HG03139 (cell line): ENCODE measurements at regions not wholly inside any gene's neighbourhood (a gene's known extent, or its start where the extent isn't known, plus 50 kb on each side); places are given as distances from the start of the nearest gene placed in this dataset.
"Not testable (repeated sequence)": the region's sequence is repeated elsewhere in the genome, so short reads cannot be mapped to it uniquely, and the experiment has no call there.

ENCODE experiments used
- ATAC-seq: cut with Tn5 transposase; IDR thresholded peaks from one replicate; pipeline ENCODE4 v1.9.1; 2021; ENCODE audit not compliant: unreplicated experiment

- no peak for ATAC-seq
Observed at GRCh38 chr2:193199322-193199721, 1004.6 kb upstream of the TMEFF2 start.

- ATAC-seq: no peak
Observed at GRCh38 chr2:193187816-193188215, 993.1 kb upstream of the TMEFF2 start.

GRCh38 chr2:193170981-193171380 is 976.2 kb upstream of the TMEFF2 start:
- not testable (repeated sequence) for ATAC-seq

GRCh38 chr2:193156480-193156879 is 961.7 kb upstream of the TMEFF2 start:
- ATAC-seq: no peak

GRCh38 chr2:193154076-193154475 is 959.3 kb upstream of the TMEFF2 start:
- ATAC-seq: no peak

GRCh38 chr2:193153576-193153975 is 958.8 kb upstream of the TMEFF2 start:
- no peak for ATAC-seq

GRCh38 chr2:193142467-193142866 is 947.7 kb upstream of the TMEFF2 start:
- ATAC-seq: not testable (repeated sequence)

GRCh38 chr2:193141998-193142397 is 947.3 kb upstream of the TMEFF2 start:
- no peak for ATAC-seq

GRCh38 chr2:193140895-193141294 is 946.2 kb upstream of the TMEFF2 start:
- ATAC-seq: not testable (repeated sequence)

GRCh38 chr2:193124815-193125214 is 930.1 kb upstream of the TMEFF2 start:
- no peak for ATAC-seq

GRCh38 chr2:193114827-193115226 is 920.1 kb upstream of the TMEFF2 start:
- no peak for ATAC-seq

GRCh38 chr2:193112986-193113385 is 918.3 kb upstream of the TMEFF2 start:
- no peak for ATAC-seq

GRCh38 chr2:193103064-193103463 is 908.3 kb upstream of the TMEFF2 start:
- ATAC-seq: no peak

- ATAC-seq: no peak
Observed at GRCh38 chr2:193101591-193101990, 906.9 kb upstream of the TMEFF2 start.

- ATAC-seq: no peak
Observed at GRCh38 chr2:193088026-193088425, 893.3 kb upstream of the TMEFF2 start.

GRCh38 chr2:193076995-193077394 is 882.3 kb upstream of the TMEFF2 start:
- ATAC-seq: no peak

GRCh38 chr2:193074933-193075332 is 880.2 kb upstream of the TMEFF2 start:
- ATAC-seq: no peak

GRCh38 chr2:193072647-193073046 is 877.9 kb upstream of the TMEFF2 start:
- ATAC-seq: no peak

GRCh38 chr2:193025556-193025955 is 830.8 kb upstream of the TMEFF2 start:
- not testable (repeated sequence) for ATAC-seq

GRCh38 chr2:193024791-193025190 is 830.1 kb upstream of the TMEFF2 start:
- ATAC-seq: no peak

- no peak for ATAC-seq
Observed at GRCh38 chr2:193011870-193012269, 817.1 kb upstream of the TMEFF2 start.

- ATAC-seq: no peak
Observed at GRCh38 chr2:192993059-192993458, 798.3 kb upstream of the TMEFF2 start.

GRCh38 chr2:192983173-192983572 is 788.4 kb upstream of the TMEFF2 start:
- ATAC-seq: no peak

GRCh38 chr2:192978395-192978794 is 783.7 kb upstream of the TMEFF2 start:
- no peak for ATAC-seq
